Ecto neural progenitor cell (in vitro differentiated cells): ENCODE measurements at regions not wholly inside any gene's neighbourhood (a gene's known extent, or its start where the extent isn't known, plus 50 kb on each side); places are given as distances from the start of the nearest gene placed in this dataset.

ENCODE experiments used
- DNase-seq: peaks from one replicate; pipeline ENCODE4 v3.0.0-alpha.2; 2018; ENCODE audit warnings: low spot score

DNA sequence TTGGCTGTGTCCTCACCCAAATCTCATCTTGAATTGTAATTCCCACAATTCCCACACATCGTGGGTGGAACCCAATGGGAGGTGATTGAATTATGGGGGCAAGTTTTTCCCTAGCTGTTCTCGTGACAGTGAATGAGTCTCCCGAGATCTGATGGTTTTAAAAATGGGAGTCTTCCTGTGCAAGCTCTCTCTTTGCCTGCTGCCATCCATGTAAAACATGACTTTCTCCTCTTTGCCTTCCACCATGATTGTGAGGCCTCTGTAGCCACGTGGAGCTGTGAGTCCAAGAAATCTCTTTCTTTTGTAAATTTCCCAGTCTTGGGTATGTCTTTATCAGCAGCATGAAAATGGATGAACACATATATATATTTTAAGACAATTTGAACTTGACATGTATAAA is 285.4 kb downstream of the BAMBI start:
- no peak for DNase-seq

GRCh38 chr10:28963539-28964221 is 286.4 kb downstream of the BAMBI start:
- DNase-seq, result no peak

GRCh38 chr10:28965937-28966336 is 288.6 kb downstream of the BAMBI start:
- DNase-seq, result no peak

- DNase-seq, result no peak
Observed at GRCh38 chr10:28967031-28967430, 289.7 kb downstream of the BAMBI start.

GRCh38 chr10:28969413-28969812 is 292.1 kb downstream of the BAMBI start:
- no peak for DNase-seq

- no peak for DNase-seq
Observed at GRCh38 chr10:28970231-28970630, 292.9 kb downstream of the BAMBI start.

- DNase-seq, result no peak
Observed at GRCh38 chr10:28971255-28971654, 293.9 kb downstream of the BAMBI start.

- no peak for DNase-seq
Observed at GRCh38 chr10:28971764-28972163, 294.4 kb downstream of the BAMBI start.

- DNase-seq, result no peak
Observed at GRCh38 chr10:28973309-28973972, 296.1 kb downstream of the BAMBI start.

GRCh38 chr10:28975891-28976531 is 298.7 kb downstream of the BAMBI start:
- DNase-seq, result no peak

- DNase-seq, result no peak
Observed at GRCh38 chr10:28977518-28977917, 300.2 kb downstream of the BAMBI start.

DNA sequence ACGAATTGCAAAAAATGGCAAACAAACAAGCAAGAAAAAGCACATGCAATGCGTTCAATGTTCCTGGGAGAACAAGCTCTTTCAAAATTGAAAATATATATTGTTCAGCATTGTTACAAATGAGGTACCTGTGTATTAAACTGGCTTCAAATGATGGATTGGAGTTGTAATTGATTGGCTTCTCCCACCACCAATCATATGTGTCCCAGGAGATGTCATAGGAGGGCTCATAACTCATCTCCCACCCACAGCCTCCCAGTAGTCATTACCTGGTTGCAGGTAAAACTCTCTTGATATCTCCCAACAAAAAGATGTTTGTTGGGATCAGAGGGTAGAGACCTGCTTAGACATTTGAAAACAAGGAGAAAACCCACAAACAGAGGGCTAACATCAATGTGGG is 302.9 kb downstream of the BAMBI start:
- no peak for DNase-seq

DNA sequence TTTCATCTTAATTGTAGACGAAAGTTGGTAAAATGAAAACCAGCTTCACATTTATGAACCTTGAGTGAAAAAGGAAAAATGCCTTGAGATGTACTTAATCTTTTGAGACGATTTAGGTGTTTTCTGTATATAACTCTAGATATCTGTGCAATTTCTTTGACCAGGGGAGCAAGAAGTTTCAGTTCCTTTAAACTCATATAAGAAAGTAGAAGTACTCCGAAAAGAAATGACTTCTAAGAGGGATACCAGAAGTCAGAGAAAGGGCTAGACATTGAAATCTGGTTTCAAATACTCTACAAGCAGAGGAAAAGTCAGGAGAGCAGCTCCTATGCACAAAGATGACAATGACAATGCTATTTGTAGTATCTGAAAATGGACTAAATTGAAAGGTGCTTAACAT is 303.7 kb downstream of the BAMBI start:
- no peak for DNase-seq

DNA sequence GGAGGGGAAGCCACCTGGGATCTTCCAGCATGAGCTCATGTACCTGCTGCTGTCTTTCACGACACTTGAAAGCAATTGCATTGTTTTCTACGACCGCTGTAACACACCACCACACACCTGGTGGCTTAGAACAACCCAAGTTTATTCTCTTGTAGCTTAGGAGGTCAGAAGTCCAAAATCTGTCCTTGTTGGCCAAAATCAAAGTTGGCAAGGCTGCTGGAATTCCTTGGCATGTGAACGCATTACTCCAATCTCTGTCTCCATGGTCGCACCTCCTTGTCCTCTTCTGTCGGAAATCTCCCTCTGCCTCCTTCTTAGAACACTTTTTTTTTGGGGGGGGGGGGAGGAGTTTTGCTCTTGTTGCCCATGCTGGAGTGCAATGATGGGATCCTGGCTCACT is 305.7 kb downstream of the BAMBI start:
- no peak for DNase-seq

DNA sequence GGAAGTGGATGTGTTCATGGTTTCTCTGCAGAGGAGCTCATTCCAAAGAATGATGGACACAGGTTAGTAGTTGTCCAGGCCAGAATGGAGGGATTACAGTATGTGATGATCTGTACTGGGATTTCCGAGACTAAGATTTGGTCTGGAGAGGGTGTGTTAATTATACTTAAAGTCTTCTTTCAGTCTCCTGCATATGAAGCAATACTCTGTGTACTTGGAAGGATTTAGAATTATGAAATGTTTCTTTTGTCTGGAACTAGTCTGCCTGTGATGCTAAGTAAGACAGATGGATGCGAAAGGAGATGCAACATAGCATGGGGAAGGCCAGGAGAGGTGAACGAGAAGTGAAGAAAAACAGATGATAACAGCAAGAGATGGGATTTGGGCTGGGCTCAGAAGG is 305.1 kb upstream of the LYZL1 start:
- DNase-seq, result no peak

- no peak for DNase-seq
Observed at GRCh38 chr10:28984431-28984830, 304.4 kb upstream of the LYZL1 start.

- DNase-seq, result no peak
Observed at GRCh38 chr10:28985137-28985885, 303.6 kb upstream of the LYZL1 start.

DNA sequence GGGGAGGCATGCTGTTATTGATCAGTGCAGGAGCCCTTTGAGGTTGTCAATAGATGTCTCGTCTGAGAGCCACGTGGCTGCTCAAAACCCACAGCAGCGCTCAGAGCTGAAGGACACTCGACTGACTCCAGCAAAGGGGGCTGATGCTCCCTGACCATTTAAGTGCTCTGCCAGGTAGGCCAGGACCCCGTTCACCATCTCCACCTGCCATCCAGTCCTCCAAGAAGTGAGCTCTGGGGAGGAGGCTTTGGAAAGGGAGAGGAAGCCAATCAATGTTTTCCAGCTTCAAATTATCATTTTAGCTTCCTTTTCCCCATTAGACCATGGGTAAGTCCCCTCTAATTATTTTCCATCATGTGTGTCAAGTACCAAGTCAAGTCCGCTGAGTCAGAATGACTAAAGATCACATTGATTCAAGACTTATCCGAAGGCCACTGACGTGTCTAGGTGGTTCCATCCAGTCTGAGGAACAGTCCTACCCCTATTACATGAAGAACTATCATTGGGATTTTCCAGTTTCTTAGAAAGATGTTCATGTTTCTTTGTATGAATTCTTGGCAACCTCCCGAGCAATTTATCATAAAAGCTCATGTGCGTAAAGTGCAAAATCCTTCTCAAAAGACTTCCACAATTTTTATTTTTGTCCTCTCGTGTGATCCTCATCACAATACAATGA is 302.6 kb upstream of the LYZL1 start:
- DNase-seq, result no peak

- no peak for DNase-seq
Observed at GRCh38 chr10:28986856-28987255, 302.0 kb upstream of the LYZL1 start.

DNA sequence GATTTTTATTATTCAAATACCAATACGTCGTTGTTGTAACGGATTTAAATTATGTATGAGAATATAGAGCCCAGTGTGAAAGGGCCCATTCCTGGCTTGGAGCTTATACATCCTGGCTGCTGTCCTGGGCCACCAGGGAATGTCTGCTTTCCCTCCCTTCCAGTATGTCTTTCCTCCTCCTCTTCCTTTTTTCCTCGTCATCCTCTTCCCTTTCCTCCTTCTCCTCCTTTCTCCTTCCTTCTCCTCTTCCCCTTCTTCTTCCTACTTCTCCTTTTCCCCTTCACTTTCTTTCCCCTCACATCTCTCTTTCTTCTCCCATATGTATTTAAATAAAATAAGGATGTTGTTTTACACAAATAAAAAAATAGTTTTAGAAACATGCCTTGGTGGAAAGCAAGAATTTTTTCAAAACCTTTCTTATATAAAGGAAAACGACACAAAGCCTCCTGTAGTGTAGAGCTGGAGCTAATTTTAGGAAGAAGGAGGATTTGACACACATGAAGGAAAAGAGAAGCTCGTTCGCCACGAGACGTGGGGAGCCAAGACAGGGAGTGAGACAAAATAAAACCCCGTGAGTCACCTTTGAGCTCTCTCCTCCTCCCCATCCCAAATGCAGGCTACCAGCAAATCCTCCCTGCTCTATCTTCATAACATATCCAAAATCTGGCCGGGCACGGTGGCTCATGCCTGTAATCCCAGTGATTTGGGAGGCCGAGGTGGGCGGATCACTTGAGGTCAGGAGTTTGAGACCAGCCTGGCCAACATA is 301.1 kb upstream of the LYZL1 start:
- DNase-seq, result no peak

- DNase-seq, result no peak
Observed at GRCh38 chr10:28988980-28989379, 299.9 kb upstream of the LYZL1 start.
